ENCODE measurements at regions not wholly inside any gene's neighbourhood (a gene's known extent, or its start where the extent isn't known, plus 50 kb on each side); places are given as distances from the start of the nearest gene placed in this dataset.
"Not testable (repeated sequence)": the region's sequence is repeated elsewhere in the genome, so short reads cannot be mapped to it uniquely, and the experiment has no call there.

DNA sequence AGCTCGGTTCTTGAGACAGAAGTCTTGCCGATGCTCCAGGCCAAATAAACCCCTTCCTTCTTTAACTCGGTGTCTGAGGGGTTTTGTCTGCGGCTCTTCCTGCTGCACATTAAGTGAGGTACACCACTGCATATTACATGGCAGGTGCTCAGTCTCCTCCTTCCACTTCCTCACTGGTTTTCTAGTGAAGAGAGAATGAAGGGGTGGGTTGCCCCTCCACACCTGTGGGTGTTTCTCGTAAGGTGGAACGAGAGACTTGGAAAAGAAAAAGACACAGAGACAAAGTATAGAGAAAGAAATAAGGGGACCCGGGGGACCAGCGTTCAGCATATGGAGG is 138.0 kb downstream of the OR2B2 start:
- not testable (repeated sequence) for H3K27ac ChIP-seq (replicated peaks; ENCODE audit: low read length); H2BK120ac ChIP-seq (ENCODE audit: low read depth, low read length); H4K91ac ChIP-seq (ENCODE audit: low read depth, low read length, poor library complexity); H3K9me3 ChIP-seq (replicated peaks in 1 of 2; ENCODE audit: control insufficient read depth in 2 of 2, insufficient read depth in 1 of 2, low read depth in 1 of 2, low read length in 2 of 2); H3K4me1 ChIP-seq (ENCODE audit: control insufficient read depth in 2 of 2, insufficient read depth in 1 of 2, low read depth in 1 of 2, low read length in 2 of 2); H3K79me1 ChIP-seq (ENCODE audit: low read depth, low read length); H3K9ac ChIP-seq (ENCODE audit: low read depth, low read length, poor library complexity); H3K18ac ChIP-seq (ENCODE audit: low read length); H2BK5ac ChIP-seq (ENCODE audit: low read length); H2BK12ac ChIP-seq (ENCODE audit: low read length); DNase-seq (ENCODE audit: low spot score); H3K14ac ChIP-seq (ENCODE audit: low read length); H3K4me2 ChIP-seq (ENCODE audit: insufficient read depth, low read length, poor library complexity, severe bottlenecking); H3K4ac ChIP-seq (ENCODE audit: low read length); H4K8ac ChIP-seq (ENCODE audit: low read depth, low read length); H2BK15ac ChIP-seq (ENCODE audit: low read length); H2AK5ac ChIP-seq (ENCODE audit: low read depth, low read length); H3K36me3 ChIP-seq (replicated peaks in 1 of 2; ENCODE audit: control insufficient read depth in 2 of 2, insufficient read depth in 2 of 2, low read length in 2 of 2); H3K23ac ChIP-seq (ENCODE audit: low read depth, low read length, poor library complexity); H2AFZ ChIP-seq (ENCODE audit: low read length); H3K4me3 ChIP-seq (ENCODE audit: low read length in 2 of 2)
- H3K27me3 ChIP-seq (ENCODE audit: control insufficient read depth in 3 of 3, insufficient read depth in 3 of 3, low read depth in 1 of 3, low read length in 3 of 3): peaks cover 0 to 25% (median 0%) of the 10 kb centered on the region in 3 experiments
- no CpG with 5 or more reads among the region's 8 CpGs for WGBS, 2 donors (ENCODE audit: extremely low coverage in 2 of 2, insufficient read length in 2 of 2, insufficient replicate concordance in 1 of 2)

GRCh38 chr6:27773542-27774263 is 138.5 kb downstream of the OR2B2 start:
- H3K9me3 ChIP-seq (replicated peaks in 1 of 2; ENCODE audit: control insufficient read depth in 2 of 2, insufficient read depth in 1 of 2, low read depth in 1 of 2, low read length in 2 of 2); DNase-seq (ENCODE audit: low spot score); H2BK15ac ChIP-seq (ENCODE audit: low read length); H3K23ac ChIP-seq (ENCODE audit: low read depth, low read length, poor library complexity); H3K79me1 ChIP-seq (ENCODE audit: low read depth, low read length); H3K4me1 ChIP-seq (ENCODE audit: control insufficient read depth in 2 of 2, insufficient read depth in 1 of 2, low read depth in 1 of 2, low read length in 2 of 2); H3K18ac ChIP-seq (ENCODE audit: low read length); H3K14ac ChIP-seq (ENCODE audit: low read length); H2AFZ ChIP-seq (ENCODE audit: low read length); H2BK12ac ChIP-seq (ENCODE audit: low read length); H4K91ac ChIP-seq (ENCODE audit: low read depth, low read length, poor library complexity); H3K4me3 ChIP-seq (ENCODE audit: low read length in 2 of 2); H2AK5ac ChIP-seq (ENCODE audit: low read depth, low read length); H4K8ac ChIP-seq (ENCODE audit: low read depth, low read length); H2BK120ac ChIP-seq (ENCODE audit: low read depth, low read length); H3K27ac ChIP-seq (replicated peaks; ENCODE audit: low read length); H3K9ac ChIP-seq (ENCODE audit: low read depth, low read length, poor library complexity); H3K36me3 ChIP-seq (replicated peaks in 1 of 2; ENCODE audit: control insufficient read depth in 2 of 2, insufficient read depth in 2 of 2, low read length in 2 of 2); H2BK5ac ChIP-seq (ENCODE audit: low read length); H3K4ac ChIP-seq (ENCODE audit: low read length); H3K4me2 ChIP-seq (ENCODE audit: insufficient read depth, low read length, poor library complexity, severe bottlenecking): not testable (repeated sequence)
- H3K27me3 ChIP-seq (ENCODE audit: control insufficient read depth in 3 of 3, insufficient read depth in 3 of 3, low read depth in 1 of 3, low read length in 3 of 3): peaks cover 0 to 30% (median 0%) of the 10 kb centered on the region in 3 experiments
- WGBS, 2 donors (ENCODE audit: extremely low coverage in 2 of 2, insufficient read length in 2 of 2, insufficient replicate concordance in 1 of 2): no CpG with 5 or more reads among the region's 10 CpGs

- WGBS, 2 donors (ENCODE audit: extremely low coverage in 2 of 2, insufficient read length in 2 of 2, insufficient replicate concordance in 1 of 2): no CpG with 5 or more reads among the region's 33 CpGs
- Histone ChIP-seq H3K79me1 (ENCODE audit: low read depth, low read length) (no peaks in the 10 kb centered on the region), H2BK120ac (ENCODE audit: low read depth, low read length) (no peak overlapping the region), H2BK5ac (ENCODE audit: low read length) (no peak overlapping the region), H3K27me3 (ENCODE audit: control insufficient read depth in 3 of 3, insufficient read depth in 3 of 3, low read depth in 1 of 3, low read length in 3 of 3) (peaks cover 0 to 40% (median 0%) of the 10 kb centered on the region in 3 experiments), H3K9me3 (replicated peaks in 1 of 2; ENCODE audit: control insufficient read depth in 2 of 2, insufficient read depth in 1 of 2, low read depth in 1 of 2, low read length in 2 of 2) (no peaks in the 10 kb centered on the region), H4K91ac (ENCODE audit: low read depth, low read length, poor library complexity) (no peak overlapping the region), H2BK12ac (ENCODE audit: low read length) (no peak overlapping the region), H3K23ac (ENCODE audit: low read depth, low read length, poor library complexity) (no peak overlapping the region), H3K4me1 (ENCODE audit: control insufficient read depth in 2 of 2, insufficient read depth in 1 of 2, low read depth in 1 of 2, low read length in 2 of 2) (peaks cover 2 to 6% of the 10 kb centered on the region in 2 donors), H3K36me3 (replicated peaks in 1 of 2; ENCODE audit: control insufficient read depth in 2 of 2, insufficient read depth in 2 of 2, low read length in 2 of 2) (no peaks in the 10 kb centered on the region), H2BK15ac (ENCODE audit: low read length) (no peak overlapping the region), H3K18ac (ENCODE audit: low read length) (no peak overlapping the region), H3K4me2 (ENCODE audit: insufficient read depth, low read length, poor library complexity, severe bottlenecking) (peak overlapping the region; percentile 44), H2AFZ (ENCODE audit: low read length) (peak overlapping the region; percentile 91), H2AK5ac (ENCODE audit: low read depth, low read length) (no peak overlapping the region), H3K4me3 (ENCODE audit: low read length in 2 of 2) (peak overlapping the region; percentile 38 to 53), H3K9ac (ENCODE audit: low read depth, low read length, poor library complexity) (no peak overlapping the region), H3K27ac (replicated peaks; ENCODE audit: low read length) (no peak overlapping the region), H3K14ac (ENCODE audit: low read length) (no peak overlapping the region), H3K4ac (ENCODE audit: low read length) (no peak overlapping the region), H4K8ac (ENCODE audit: low read depth, low read length) (no peak overlapping the region)
- DNase-seq (ENCODE audit: low spot score): peak; percentile 77
Observed at GRCh38 chr6:27772261-27773001, 139.8 kb downstream of the OR2B2 start.

- no peak overlapping the region for H4K8ac ChIP-seq (ENCODE audit: low read depth, low read length)
- no peak overlapping the region for H3K27ac ChIP-seq (replicated peaks; ENCODE audit: low read length)
- no peaks in the 10 kb centered on the region for H3K9me3 ChIP-seq (replicated peaks in 1 of 2; ENCODE audit: control insufficient read depth in 2 of 2, insufficient read depth in 1 of 2, low read depth in 1 of 2, low read length in 2 of 2)
- no CpG with 5 or more reads among the region's 4 CpGs for WGBS, 2 donors (ENCODE audit: extremely low coverage in 2 of 2, insufficient read length in 2 of 2, insufficient replicate concordance in 1 of 2)
- no peak overlapping the region for H2BK120ac ChIP-seq (ENCODE audit: low read depth, low read length)
- H3K23ac ChIP-seq (ENCODE audit: low read depth, low read length, poor library complexity): no peak overlapping the region
- no peaks in the 10 kb centered on the region for H3K36me3 ChIP-seq (replicated peaks in 1 of 2; ENCODE audit: control insufficient read depth in 2 of 2, insufficient read depth in 2 of 2, low read length in 2 of 2)
- H2BK5ac ChIP-seq (ENCODE audit: low read length): no peak overlapping the region
- H3K14ac ChIP-seq (ENCODE audit: low read length): no peak overlapping the region
- no peak overlapping the region for H2AFZ ChIP-seq (ENCODE audit: low read length)
- H3K4me3 ChIP-seq (ENCODE audit: low read length in 2 of 2): no peak overlapping the region
- peaks cover 2 to 6% of the 10 kb centered on the region in 2 donors for H3K4me1 ChIP-seq (ENCODE audit: control insufficient read depth in 2 of 2, insufficient read depth in 1 of 2, low read depth in 1 of 2, low read length in 2 of 2)
- H3K27me3 ChIP-seq (ENCODE audit: control insufficient read depth in 3 of 3, insufficient read depth in 3 of 3, low read depth in 1 of 3, low read length in 3 of 3): peaks cover 0 to 40% (median 0%) of the 10 kb centered on the region in 3 experiments
- H2AK5ac ChIP-seq (ENCODE audit: low read depth, low read length): no peak overlapping the region
- H2BK12ac ChIP-seq (ENCODE audit: low read length): no peak overlapping the region
- H3K4ac ChIP-seq (ENCODE audit: low read length): no peak overlapping the region
- no peak overlapping the region for H3K9ac ChIP-seq (ENCODE audit: low read depth, low read length, poor library complexity)
- no peak overlapping the region for H4K91ac ChIP-seq (ENCODE audit: low read depth, low read length, poor library complexity)
- H3K18ac ChIP-seq (ENCODE audit: low read length): no peak overlapping the region
- DNase-seq (ENCODE audit: low spot score): no peak
- H3K79me1 ChIP-seq (ENCODE audit: low read depth, low read length): no peaks in the 10 kb centered on the region
- H2BK15ac ChIP-seq (ENCODE audit: low read length): no peak overlapping the region
- H3K4me2 ChIP-seq (ENCODE audit: insufficient read depth, low read length, poor library complexity, severe bottlenecking): no peak overlapping the region
Observed at GRCh38 chr6:27771235-27771634, 141.0 kb downstream of the OR2B2 start.
